SK-N-SH treated with all-trans-retinoic acid at 6 μM for 48 hours (cell line): ENCODE measurements at regions not wholly inside any gene's neighbourhood (a gene's known extent, or its start where the extent isn't known, plus 50 kb on each side); places are given as distances from the start of the nearest gene placed in this dataset.

Experiments
- ARNTL ChIP-seq: fragments of 450-650 bp; formaldehyde crosslinking; IDR thresholded peaks from 2 replicates; pipeline ENCODE4 v1.5.0; 2020; ENCODE audit warnings: low read depth, mild to moderate bottlenecking, moderate library complexity, borderline replicate concordance
- CREB5 ChIP-seq: fragments of 250-450 bp; sonication (Bioruptor Pico); IDR thresholded peaks from 2 replicates; pipeline ENCODE4 v1.5.1; 2020; ENCODE audit warnings: low read depth, mild to moderate bottlenecking, moderate library complexity
- CSDC2 ChIP-seq: fragments of 250-450 bp; sonication (Bioruptor Pico); IDR thresholded peaks from 2 replicates; pipeline ENCODE4 v1.5.0; 2020; ENCODE audit warnings: mild to moderate bottlenecking, moderate library complexity
- PATZ1 ChIP-seq: fragments of 250-450 bp; sonication (Bioruptor Pico); IDR thresholded peaks from 2 replicates; pipeline ENCODE4 v1.8.0; 2020; ENCODE audit warnings: mild to moderate bottlenecking, moderate library complexity, borderline replicate concordance
- PPARA ChIP-seq: fragments of 250-450 bp; sonication (Bioruptor Pico); IDR thresholded peaks from 2 replicates; pipeline ENCODE4 v1.5.0; 2020; ENCODE audit warnings: mild to moderate bottlenecking, borderline replicate concordance
- TCF4 ChIP-seq: fragments of 250-450 bp; sonication (Bioruptor Pico); IDR thresholded peaks from 2 replicates; pipeline ENCODE4 v1.8.0; 2021; ENCODE audit warnings: mild to moderate bottlenecking, moderate library complexity, borderline replicate concordance
- TOX ChIP-seq: fragments of 250-450 bp; sonication (Bioruptor Pico); IDR thresholded peaks from 2 replicates; pipeline ENCODE4 v1.8.0; 2021; ENCODE audit warnings: mild to moderate bottlenecking, moderate library complexity, borderline replicate concordance
- ZFP3 ChIP-seq: fragments of 250-450 bp; sonication (Bioruptor Pico); IDR thresholded peaks from 2 replicates; pipeline ENCODE4 v1.5.0; 2020; ENCODE audit warnings: mild to moderate bottlenecking, moderate library complexity
- ZFP30 ChIP-seq: fragments of 450-650 bp; formaldehyde crosslinking; IDR thresholded peaks from 2 replicates; pipeline ENCODE4 v1.5.0; 2022; ENCODE audit warnings: mild to moderate bottlenecking, moderate library complexity
- ZNF70 ChIP-seq: fragments of 450-650 bp; formaldehyde crosslinking; IDR thresholded peaks from 2 replicates; pipeline ENCODE4 v1.5.0; 2020; ENCODE audit warnings: mild to moderate bottlenecking, moderate library complexity
- ZNF8 ChIP-seq: fragments of 450-650 bp; formaldehyde crosslinking; IDR thresholded peaks from 2 replicates; pipeline ENCODE4 v1.5.0; 2020; ENCODE audit warnings: mild to moderate bottlenecking, moderate library complexity
- TF ChIP-seq, protein P1 (sequence below): fragments of 250-450 bp; sonication (Bioruptor Pico); IDR thresholded peaks from 2 replicates; pipeline ENCODE4 v1.5.1; 2021; ENCODE audit warnings: mild to moderate bottlenecking, moderate library complexity

DNA sequence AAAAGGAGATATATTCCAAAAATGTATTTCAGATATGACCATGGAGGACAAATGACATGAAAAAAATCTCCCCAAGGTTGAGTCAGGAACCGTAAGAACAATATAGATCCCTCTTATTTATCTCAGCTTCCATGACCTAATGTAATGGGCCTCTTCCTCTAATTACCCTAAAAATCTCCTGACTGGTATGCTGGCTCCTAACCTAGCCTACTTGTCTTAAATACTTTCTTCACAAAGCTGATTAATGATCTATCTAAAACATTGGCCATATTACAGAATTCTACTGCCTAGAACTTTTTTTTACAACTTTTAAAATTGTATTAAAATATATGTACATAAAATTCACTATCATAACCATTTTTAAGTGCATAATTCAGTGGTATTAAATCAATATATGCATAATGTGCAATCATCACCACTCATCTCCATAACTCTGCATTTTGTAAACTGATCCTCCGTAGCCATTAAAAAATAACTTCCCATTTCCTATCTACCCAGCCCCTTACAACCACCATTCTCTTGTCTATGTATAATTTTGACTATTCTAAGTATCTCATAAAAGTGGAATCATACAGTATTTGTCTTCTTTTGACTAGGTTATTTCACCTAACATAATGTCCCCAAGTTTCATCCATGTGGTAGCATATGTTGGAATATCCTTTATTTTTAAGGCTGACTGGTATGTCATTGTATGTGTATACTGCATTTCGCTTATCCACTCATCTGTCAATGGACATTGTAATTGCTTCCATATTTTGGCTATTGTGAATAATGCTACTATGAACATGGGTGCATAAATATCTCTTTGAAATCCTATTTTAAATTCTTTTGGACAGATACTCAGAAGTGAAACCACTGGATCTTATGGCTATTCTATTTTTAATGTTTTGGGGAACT is 464.6 kb downstream of the ADAMTS20 start:
- TF ChIP-seq ZFP30 (no peak), PPARA (no peak), ZFP3 (CRISPR knock-in tag) (no peak), PATZ1 (CRISPR knock-in tag) (no peak), TOX (CRISPR knock-in tag) (no peak), ZNF8 (CRISPR knock-in tag) (no peak), ARNTL (CRISPR knock-in tag) (no peak), TCF4 (CRISPR knock-in tag) (no peak), CREB5 (CRISPR knock-in tag) (no peak), ZNF70 (CRISPR knock-in tag) (no peak), CSDC2 (no peak)
- TF ChIP-seq, protein P1, sequence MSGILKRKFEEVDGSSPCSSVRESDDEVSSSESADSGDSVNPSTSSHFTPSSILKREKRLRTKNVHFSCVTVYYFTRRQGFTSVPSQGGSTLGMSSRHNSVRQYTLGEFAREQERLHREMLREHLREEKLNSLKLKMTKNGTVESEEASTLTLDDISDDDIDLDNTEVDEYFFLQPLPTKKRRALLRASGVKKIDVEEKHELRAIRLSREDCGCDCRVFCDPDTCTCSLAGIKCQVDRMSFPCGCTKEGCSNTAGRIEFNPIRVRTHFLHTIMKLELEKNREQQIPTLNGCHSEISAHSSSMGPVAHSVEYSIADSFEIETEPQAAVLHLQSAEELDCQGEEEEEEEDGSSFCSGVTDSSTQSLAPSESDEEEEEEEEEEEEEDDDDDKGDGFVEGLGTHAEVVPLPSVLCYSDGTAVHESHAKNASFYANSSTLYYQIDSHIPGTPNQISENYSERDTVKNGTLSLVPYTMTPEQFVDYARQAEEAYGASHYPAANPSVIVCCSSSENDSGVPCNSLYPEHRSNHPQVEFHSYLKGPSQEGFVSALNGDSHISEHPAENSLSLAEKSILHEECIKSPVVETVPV (CRISPR knock-in tag), result no peak
